D341Med (cell line): ENCODE measurements at regions not wholly inside any gene's neighbourhood (a gene's known extent, or its start where the extent isn't known, plus 50 kb on each side); places are given as distances from the start of the nearest gene placed in this dataset.
A peak's percentile ranks its signal among the peaks of the same experiment; 100 is the strongest.

Experiments
- DNase-seq: peaks from one replicate; pipeline ENCODE4 v3.0.0; 2012; ENCODE audit warnings: low spot score

GRCh38 chr5:87872986-87873385 is 395.7 kb downstream of the TMEM161B start:
- DNase-seq = peak; percentile 9

GRCh38 chr5:87868792-87869191 is 399.9 kb downstream of the TMEM161B start:
- DNase-seq = no peak

GRCh38 chr5:87867281-87867680 is 401.4 kb downstream of the TMEM161B start:
- DNase-seq = no peak

- DNase-seq = no peak
Observed at GRCh38 chr5:87853541-87853940, 415.1 kb downstream of the TMEM161B start.

GRCh38 chr5:87851603-87852002 is 417.0 kb downstream of the TMEM161B start:
- no peak for DNase-seq

GRCh38 chr5:87850843-87851242 is 417.8 kb downstream of the TMEM161B start:
- DNase-seq = no peak

- no peak for DNase-seq
Observed at GRCh38 chr5:87845734-87846133, 422.9 kb downstream of the TMEM161B start.

GRCh38 chr5:87844866-87845265 is 423.8 kb downstream of the TMEM161B start:
- DNase-seq = no peak

- DNase-seq = no peak
Observed at GRCh38 chr5:87844449-87844848, 424.2 kb downstream of the TMEM161B start.

GRCh38 chr5:87836696-87837095 is 424.0 kb upstream of the CCNH start:
- DNase-seq = no peak

- DNase-seq = no peak
Observed at GRCh38 chr5:87831499-87831898, 418.8 kb upstream of the CCNH start.

- DNase-seq = no peak
Observed at GRCh38 chr5:87829217-87829551, 416.5 kb upstream of the CCNH start.

- no peak for DNase-seq
Observed at GRCh38 chr5:87828545-87829216, 416.0 kb upstream of the CCNH start.

- DNase-seq = no peak
Observed at GRCh38 chr5:87827539-87827938, 414.8 kb upstream of the CCNH start.

- DNase-seq = no peak
Observed at GRCh38 chr5:87826507-87826906, 413.8 kb upstream of the CCNH start.

GRCh38 chr5:87825583-87825982 is 412.9 kb upstream of the CCNH start:
- no peak for DNase-seq

- DNase-seq = no peak
Observed at GRCh38 chr5:87807783-87808182, 395.1 kb upstream of the CCNH start.

GRCh38 chr5:87803352-87803751 is 390.6 kb upstream of the CCNH start:
- DNase-seq = no peak

- no peak for DNase-seq
Observed at GRCh38 chr5:87791869-87792268, 379.1 kb upstream of the CCNH start.

GRCh38 chr5:87788416-87788815 is 375.7 kb upstream of the CCNH start:
- DNase-seq = no peak

- no peak for DNase-seq
Observed at GRCh38 chr5:87787625-87788256, 375.0 kb upstream of the CCNH start.

GRCh38 chr5:87787086-87787485 is 374.4 kb upstream of the CCNH start:
- DNase-seq = no peak

- DNase-seq = no peak
Observed at GRCh38 chr5:87786471-87786870, 373.7 kb upstream of the CCNH start.
